ENCODE measurements at regions not wholly inside any gene's neighbourhood (a gene's known extent, or its start where the extent isn't known, plus 50 kb on each side); places are given as distances from the start of the nearest gene placed in this dataset.

GRCh38 chr2:200146501-200146900, 160.0 kb upstream of the SPATS2L start:
- DNase-seq: no peak

GRCh38 chr2:200147371-200147770, 159.1 kb upstream of the SPATS2L start:
- no peak for DNase-seq

GRCh38 chr2:200148366-200148765, 158.1 kb upstream of the SPATS2L start:
- DNase-seq: no peak

DNA sequence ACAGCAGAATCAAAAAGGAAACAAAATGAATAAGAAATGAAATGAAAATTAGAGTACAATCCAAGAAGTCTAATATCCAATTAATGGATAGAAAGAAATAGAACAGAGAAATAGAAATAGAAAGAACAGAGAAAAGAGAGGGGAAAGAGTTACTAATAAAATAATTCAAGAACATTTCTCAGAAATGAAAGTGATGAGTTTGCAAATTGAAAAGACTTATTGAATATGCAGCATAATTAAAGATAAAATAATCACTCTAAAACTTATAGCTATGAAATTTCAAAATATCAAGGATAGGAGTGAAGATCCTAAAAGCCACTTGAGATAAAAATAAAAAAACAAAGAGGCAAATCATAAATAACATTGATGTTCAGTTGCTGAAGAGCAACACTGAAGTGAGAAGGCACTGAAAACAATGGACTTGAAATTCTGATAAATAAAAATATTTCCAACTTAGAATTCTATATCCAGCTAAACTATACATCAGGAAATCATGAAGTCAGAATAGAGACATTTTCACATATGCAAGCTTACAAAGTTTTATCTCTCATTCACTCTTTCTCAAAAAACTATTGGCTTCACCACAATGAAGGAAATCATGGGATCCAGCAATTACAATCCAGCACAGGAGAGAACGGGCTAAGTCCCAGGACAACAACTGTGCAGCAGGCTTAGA, 155.9 kb upstream of the SPATS2L start:
- no peak for DNase-seq

GRCh38 chr2:200155652-200156051, 150.8 kb upstream of the SPATS2L start:
- no peak for DNase-seq

GRCh38 chr2:200156166-200156835, 150.2 kb upstream of the SPATS2L start:
- DNase-seq: no peak

DNA sequence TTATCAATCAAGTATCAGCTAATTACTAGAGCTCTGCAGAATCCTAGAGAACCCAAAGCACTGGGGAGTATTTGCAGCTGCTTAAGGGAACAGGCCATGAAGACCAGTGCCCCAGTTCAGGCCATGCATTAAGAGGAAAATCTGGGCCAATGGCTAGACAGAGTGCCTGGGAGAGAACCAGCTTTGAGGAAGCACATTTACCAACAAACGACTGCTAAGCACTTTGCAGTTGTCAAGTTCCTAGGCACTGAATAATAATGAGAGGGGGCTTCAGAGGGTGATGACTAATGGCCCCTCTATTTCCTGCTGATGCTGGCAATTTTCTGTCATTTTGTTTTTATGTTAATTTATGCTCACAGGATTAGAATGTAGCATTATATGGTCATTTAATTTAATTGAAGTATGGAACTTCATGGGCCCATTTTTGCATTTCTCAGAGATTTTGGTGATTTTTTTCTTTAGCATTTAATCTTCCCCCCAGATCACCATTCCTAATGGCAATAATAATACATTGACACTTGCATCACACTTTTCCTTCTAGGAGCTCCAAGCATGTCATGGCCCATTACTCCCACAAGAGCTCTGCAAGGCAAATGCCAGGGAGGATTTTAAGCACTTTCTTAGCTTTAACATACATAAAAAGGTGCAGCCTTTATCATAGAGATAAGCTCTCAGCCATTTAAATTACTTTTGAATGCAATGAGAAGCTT, 147.7 kb upstream of the SPATS2L start:
- DNase-seq: no peak

- no peak for DNase-seq
These were observed 147.2 kb upstream of the SPATS2L start for GRCh38 chr2:200159357-200159707.

GRCh38 chr2:200159829-200160781, 146.4 kb upstream of the SPATS2L start:
- no peak for DNase-seq

GRCh38 chr2:200161458-200161857, 145.0 kb upstream of the SPATS2L start:
- no peak for DNase-seq

DNA sequence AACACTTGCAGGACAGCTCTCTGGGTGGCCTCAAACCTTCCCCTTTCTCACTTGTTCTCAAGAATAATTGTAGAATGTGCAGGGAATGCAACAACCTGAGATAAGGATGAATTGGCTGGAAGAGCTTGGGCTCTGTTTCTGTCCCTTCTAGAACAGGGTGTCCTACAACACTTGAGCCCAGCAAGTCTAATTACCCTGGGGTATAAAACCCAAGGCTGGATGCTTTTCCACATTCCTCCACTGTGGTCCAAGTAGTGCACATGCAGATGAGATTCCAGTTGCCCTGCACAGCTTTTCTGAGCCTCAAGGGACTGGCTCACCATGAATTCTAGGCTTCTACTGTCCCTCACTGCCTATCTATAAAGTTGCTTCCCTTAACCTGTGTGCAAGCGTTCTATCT, 140.8 kb upstream of the SPATS2L start:
- no peak for DNase-seq

- DNase-seq: no peak
These were observed 137.6 kb upstream of the SPATS2L start for GRCh38 chr2:200168641-200169555.

DNA sequence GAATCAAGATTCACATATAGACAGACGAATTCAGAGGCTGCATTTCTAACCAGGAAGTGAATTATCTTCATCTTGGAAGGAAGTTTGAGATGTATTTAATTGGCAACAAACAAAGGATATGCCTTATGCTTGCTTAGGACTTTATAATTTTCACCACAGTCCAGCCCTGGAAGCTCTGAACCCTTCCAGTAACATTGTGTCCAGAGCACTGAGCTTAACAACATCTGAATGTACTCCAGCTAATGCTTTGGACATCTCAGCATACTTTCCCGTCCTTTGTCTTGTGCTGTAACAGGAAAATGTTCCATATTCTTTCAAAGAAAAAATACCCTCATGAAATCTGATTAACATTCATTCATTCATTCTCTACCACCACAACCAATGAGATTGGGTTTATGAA, 136.3 kb upstream of the SPATS2L start:
- no peak for DNase-seq

DNA sequence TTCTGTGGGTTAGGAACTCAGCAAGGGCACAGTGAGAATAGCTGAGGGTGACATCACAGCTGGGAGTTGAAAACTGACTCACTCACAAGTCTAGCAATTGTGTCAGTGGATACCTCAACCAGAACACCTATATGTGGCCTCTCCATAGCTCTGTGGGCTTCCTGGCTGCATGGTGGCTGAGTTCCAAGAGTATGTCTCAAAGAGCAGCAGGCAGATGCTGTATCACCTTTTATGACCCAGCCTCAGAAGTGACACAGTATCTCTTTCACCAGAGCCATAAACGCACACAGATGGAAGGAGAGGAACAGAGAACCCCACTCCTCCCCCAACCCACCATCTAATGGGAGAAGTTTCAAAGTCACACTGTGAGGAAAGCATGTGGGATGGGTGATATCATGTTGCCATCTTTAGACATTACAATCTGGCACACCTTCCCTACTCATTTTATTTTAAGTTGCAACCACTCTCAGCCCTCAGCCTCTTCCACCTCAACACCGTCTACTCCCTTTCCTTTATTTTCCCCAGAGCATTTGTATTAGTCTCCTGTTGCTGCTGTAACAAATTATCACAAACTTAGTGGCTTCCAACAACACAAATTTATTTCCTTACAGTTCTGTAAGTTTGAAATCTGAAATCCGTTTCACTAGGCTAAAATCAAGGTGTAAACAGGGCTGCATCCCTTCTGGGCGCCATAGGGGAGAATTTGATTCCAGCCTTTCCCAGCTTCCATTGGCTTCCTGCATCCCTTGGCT, 134.6 kb upstream of the SPATS2L start:
- no peak for DNase-seq

DNA sequence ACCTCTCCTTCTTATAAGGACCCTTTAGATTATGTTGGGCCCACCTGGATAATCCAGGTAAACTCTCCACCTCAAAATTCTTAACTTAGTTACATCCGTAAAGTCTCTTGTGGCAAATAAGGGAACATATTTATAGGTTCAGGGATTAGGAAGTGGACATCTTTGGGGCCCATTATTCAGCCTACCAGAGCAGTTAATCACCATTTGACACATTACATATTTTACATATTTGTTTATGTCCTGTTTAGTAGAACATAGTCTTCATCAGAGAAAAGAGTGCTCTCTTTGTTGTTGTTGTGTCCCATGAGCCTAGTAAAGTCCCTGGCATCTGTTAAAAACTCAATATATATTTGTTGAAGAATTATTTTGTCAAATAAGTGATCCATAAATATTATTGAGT, 134.0 kb upstream of the SPATS2L start:
- DNase-seq: no peak

GRCh38 chr2:200172944-200173581, 133.4 kb upstream of the SPATS2L start:
- no peak for DNase-seq

DNA sequence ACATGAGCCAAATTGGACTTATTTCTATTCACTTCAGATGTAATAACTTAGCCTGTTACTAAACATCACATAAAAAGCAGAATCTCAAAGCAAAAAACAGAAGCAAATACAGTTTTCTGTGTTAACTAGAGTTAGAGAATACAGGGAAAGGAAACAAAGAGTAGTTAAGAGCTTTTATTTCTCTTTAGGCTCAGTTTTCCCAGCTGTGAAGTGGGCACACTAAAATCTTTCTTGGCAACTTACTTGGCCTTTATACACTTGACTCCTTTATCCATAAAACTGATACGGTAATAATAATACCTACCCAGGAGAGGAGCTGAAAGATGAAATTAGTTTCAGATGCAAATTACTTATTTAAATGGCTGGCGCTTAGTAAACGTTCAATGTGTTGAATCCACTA, 132.8 kb upstream of the SPATS2L start:
- DNase-seq: no peak

GRCh38 chr2:200174433-200175216, 131.9 kb upstream of the SPATS2L start:
- DNase-seq: no peak

DNA sequence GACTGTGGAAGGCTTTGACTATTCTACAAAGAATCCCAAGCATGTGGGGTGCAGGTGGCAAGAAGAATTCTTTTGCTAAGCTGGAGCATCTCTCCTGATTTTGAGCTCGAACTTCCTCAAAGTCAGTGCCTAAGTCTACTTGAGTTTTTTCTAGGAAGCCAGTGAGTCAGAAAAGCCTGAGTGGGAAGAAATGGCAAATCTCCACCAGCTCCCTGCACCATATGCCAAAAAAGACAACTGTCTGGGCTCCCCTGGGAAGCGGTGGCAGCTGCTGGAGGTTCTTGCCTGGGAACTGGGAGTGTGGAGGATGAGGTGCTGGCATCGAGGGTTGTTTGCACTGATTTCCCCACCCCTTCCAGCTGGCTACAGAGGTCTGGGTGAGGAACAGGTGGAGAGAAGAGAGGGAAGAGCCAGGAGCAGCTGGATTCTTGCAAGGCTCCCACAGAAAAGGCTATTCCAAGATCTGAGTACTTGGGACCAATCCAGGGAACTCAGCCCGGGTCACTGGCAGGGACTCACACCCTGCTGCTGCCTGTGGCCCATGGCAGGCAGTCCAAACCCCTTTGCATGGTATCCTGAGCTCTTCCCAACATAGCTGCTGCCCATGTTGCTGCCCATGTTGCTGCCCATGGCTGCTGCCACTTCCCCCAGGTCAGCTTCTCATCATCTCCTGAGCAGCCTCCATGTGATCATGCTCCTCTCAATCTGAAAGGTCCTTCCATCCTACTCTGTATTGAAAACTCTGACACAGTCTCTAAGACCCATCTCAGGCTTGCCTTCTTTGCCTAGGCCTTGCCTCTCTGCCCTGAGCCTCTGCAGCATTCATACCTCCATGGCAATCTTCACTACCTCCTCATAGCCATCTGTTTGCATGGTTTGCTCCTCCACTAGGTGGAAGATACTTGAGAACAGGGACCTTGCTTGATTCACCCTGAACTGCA, 128.3 kb upstream of the SPATS2L start:
- DNase-seq: peak; percentile 43 to 86
